ENCODE measurements at regions not wholly inside any gene's neighbourhood (a gene's known extent, or its start where the extent isn't known, plus 50 kb on each side); places are given as distances from the start of the nearest gene placed in this dataset.

- Histone ChIP-seq H3K9me3 (ENCODE audit: low read depth) (no peaks in the 10 kb centered on the region), H3K9ac (0 out of 2 replicates have a peak overlapping the region, but pooled peaks have one; percentile 4), H3K27ac (no peak overlapping the region), H3K27me3 (replicated peaks; ENCODE audit: insufficient read depth) (0 out of 2 replicates have a peak, but pooled peaks cover 7% of the 10 kb centered on the region), H3K36me3 (ENCODE audit: low read depth) (no peaks in the 10 kb centered on the region), H3K9me2 (ENCODE audit: insufficient read depth) (no peaks in the 10 kb centered on the region), H2AFZ (peak overlapping the region; percentile 72), H3K4me3 (peak overlapping the region; percentile 56), H3F3A (ENCODE audit: insufficient read depth) (no peaks in the 10 kb centered on the region), H3K4me2 (ENCODE audit: unreplicated experiment) (peak overlapping the region; percentile 47), H3K79me2 (ENCODE audit: insufficient read depth) (no peaks in the 10 kb centered on the region), H4K20me1 (ENCODE audit: insufficient read depth) (no peaks in the 10 kb centered on the region), H3K4me1 (ENCODE audit: insufficient read depth) (no peaks in the 10 kb centered on the region)
- 2 to 3% methylated on average over 15 of the region's 15 CpGs for WGBS, 2 experiments (ENCODE audit: low coverage in 1 of 2, low lambda C conversion rate in 2 of 2, missing lambda C conversion rate in 2 of 2)
- DNase-seq: peak; percentile 82
- no peak for TF ChIP-seq EZH2phosphoT487 (IDR thresholded peaks at IDR 0.05; ENCODE audit: insufficient read depth, low read depth)
- no peak for TF ChIP-seq EZH2 (IDR thresholded peaks at IDR 0.05; ENCODE audit: insufficient read depth, poor library complexity, severe bottlenecking)
- in situ Hi-C loops (cut with MboI): loop anchor here (25.0 kb wide), 1 partner anchor 187 kb away; no protein-coding TSS in a partner anchor
Measured at GRCh38 chr18:42298759-42299675, 344.0 kb downstream of the PIK3C3 start.

DNA sequence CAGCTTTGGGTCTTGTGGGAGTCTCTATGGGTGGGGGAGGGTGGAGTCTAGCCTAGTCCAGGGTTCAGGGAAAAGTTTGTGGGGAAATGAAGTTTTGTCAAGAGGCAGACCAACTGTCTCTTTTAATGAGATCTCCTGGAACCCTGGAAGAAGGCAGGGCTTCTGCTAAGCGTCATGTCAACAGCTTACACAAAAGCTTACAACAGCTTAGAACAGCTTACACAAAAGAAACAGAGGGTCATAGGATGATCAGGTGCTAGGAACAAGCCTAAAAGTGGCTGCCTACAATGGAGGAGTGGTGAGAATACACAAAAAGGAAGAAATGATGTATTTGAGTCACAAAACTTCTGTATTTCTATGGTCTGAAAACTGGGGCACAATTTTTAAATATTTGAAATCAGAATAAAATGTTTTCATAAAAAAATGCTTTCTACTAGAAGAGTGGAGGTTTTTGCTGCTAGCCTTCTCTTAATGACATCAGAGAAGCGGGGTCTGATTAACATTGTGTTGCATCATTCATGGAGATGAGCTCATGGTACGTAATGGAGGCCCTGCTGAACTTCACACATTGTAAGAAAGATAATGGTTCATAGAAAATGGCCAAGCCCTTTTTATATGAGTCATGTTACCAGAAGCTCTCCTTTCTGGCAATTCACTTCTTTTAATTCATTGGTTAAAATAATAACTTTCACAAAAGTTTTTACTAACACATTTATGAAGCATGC, 351.0 kb downstream of the PIK3C3 start:
- peak; percentile 16 for DNase-seq
- H3K9ac ChIP-seq: no peak overlapping the region
- H3K27ac ChIP-seq: no peak overlapping the region
- H3K4me1 ChIP-seq (ENCODE audit: insufficient read depth): peaks cover 5% of the 10 kb centered on the region; the same call in 1 of the 2 replicates
- H3K9me2 ChIP-seq (ENCODE audit: insufficient read depth): no peaks in the 10 kb centered on the region
- H3K27me3 ChIP-seq (replicated peaks; ENCODE audit: insufficient read depth): 0 out of 2 replicates have a peak, but pooled peaks cover 4% of the 10 kb centered on the region
- H3K79me2 ChIP-seq (ENCODE audit: insufficient read depth): no peaks in the 10 kb centered on the region
- H3K36me3 ChIP-seq (ENCODE audit: low read depth): no peaks in the 10 kb centered on the region
- TF ChIP-seq EZH2 (IDR thresholded peaks at IDR 0.05; ENCODE audit: insufficient read depth, poor library complexity, severe bottlenecking): no peak
- no peak for TF ChIP-seq EZH2phosphoT487 (IDR thresholded peaks at IDR 0.05; ENCODE audit: insufficient read depth, low read depth)
- no peaks in the 10 kb centered on the region for H3F3A ChIP-seq (ENCODE audit: insufficient read depth)
- no peak overlapping the region for H3K4me2 ChIP-seq (ENCODE audit: unreplicated experiment)
- no peaks in the 10 kb centered on the region for H3K9me3 ChIP-seq (ENCODE audit: low read depth)
- H4K20me1 ChIP-seq (ENCODE audit: insufficient read depth): no peaks in the 10 kb centered on the region
- no peak overlapping the region for H3K4me3 ChIP-seq
- 61 to 67% methylated on average over 3 of the region's 3 CpGs for WGBS, 2 experiments (ENCODE audit: low coverage in 1 of 2, low lambda C conversion rate in 2 of 2, missing lambda C conversion rate in 2 of 2)
- H2AFZ ChIP-seq: no peak overlapping the region
- in situ Hi-C loops (cut with MboI): no loop called here

GRCh38 chr18:42306594-42306980, 351.6 kb downstream of the PIK3C3 start:
- Histone ChIP-seq H3K36me3 (ENCODE audit: low read depth) (no peaks in the 10 kb centered on the region), H3K27me3 (replicated peaks; ENCODE audit: insufficient read depth) (0 out of 2 replicates have a peak, but pooled peaks cover 4% of the 10 kb centered on the region), H3K4me3 (no peak overlapping the region), H3K9me2 (ENCODE audit: insufficient read depth) (no peaks in the 10 kb centered on the region), H3K9ac (no peak overlapping the region), H4K20me1 (ENCODE audit: insufficient read depth) (no peaks in the 10 kb centered on the region), H3K4me1 (ENCODE audit: insufficient read depth) (peaks cover 5% of the 10 kb centered on the region; the same call in 1 of the 2 replicates), H3F3A (ENCODE audit: insufficient read depth) (no peaks in the 10 kb centered on the region), H3K4me2 (ENCODE audit: unreplicated experiment) (no peak overlapping the region), H3K9me3 (ENCODE audit: low read depth) (no peaks in the 10 kb centered on the region), H3K27ac (no peak overlapping the region), H2AFZ (no peak overlapping the region), H3K79me2 (ENCODE audit: insufficient read depth) (no peaks in the 10 kb centered on the region)
- TF ChIP-seq EZH2 (IDR thresholded peaks at IDR 0.05; ENCODE audit: insufficient read depth, poor library complexity, severe bottlenecking) (no peak), EZH2phosphoT487 (IDR thresholded peaks at IDR 0.05; ENCODE audit: insufficient read depth, low read depth) (no peak)
- in situ Hi-C loops (cut with MboI): no loop called here
- DNase-seq: no peak

DNA sequence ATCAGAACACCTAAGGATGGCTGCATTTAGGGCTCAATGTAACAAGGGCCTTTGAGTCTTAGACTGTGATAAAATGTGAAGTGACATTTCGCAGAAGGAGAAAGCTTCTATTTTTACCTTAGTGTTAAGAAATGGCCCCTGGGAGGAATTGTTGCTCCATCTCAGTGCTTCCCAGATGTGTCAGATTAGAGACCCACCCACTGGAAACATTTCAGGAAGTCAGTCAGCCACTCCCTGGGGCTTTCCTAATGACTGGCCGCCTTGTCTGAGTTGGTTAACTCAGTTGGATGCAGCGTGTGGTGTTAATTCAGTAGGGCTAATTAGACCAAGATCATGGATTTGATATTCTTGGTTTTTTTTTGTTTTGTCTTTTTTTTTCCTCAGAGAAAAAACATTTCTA, 355.9 kb downstream of the PIK3C3 start:
- H2AFZ ChIP-seq: no peak overlapping the region
- peak; percentile 68 for DNase-seq

More for the DNA sequence above, 355.9 kb downstream of the PIK3C3 start:
- no peaks in the 10 kb centered on the region for H3K79me2 ChIP-seq (ENCODE audit: insufficient read depth)
- no peaks in the 10 kb centered on the region for H3K36me3 ChIP-seq (ENCODE audit: low read depth)
- no peaks in the 10 kb centered on the region for H3K9me3 ChIP-seq (ENCODE audit: low read depth)
- H3K4me3 ChIP-seq: no peak overlapping the region
- H3K4me1 ChIP-seq (ENCODE audit: insufficient read depth): peaks cover 5% of the 10 kb centered on the region; the same call in 1 of the 2 replicates
- no peak overlapping the region for H3K9ac ChIP-seq
- H3F3A ChIP-seq (ENCODE audit: insufficient read depth): no peaks in the 10 kb centered on the region
- 14 to 22% methylated on average over 3 of the region's 3 CpGs for WGBS, 2 experiments (ENCODE audit: low coverage in 1 of 2, low lambda C conversion rate in 2 of 2, missing lambda C conversion rate in 2 of 2)
- TF ChIP-seq EZH2phosphoT487 (IDR thresholded peaks at IDR 0.05; ENCODE audit: insufficient read depth, low read depth) (no peak), EZH2 (IDR thresholded peaks at IDR 0.05; ENCODE audit: insufficient read depth, poor library complexity, severe bottlenecking) (no peak)
- no peaks in the 10 kb centered on the region for H4K20me1 ChIP-seq (ENCODE audit: insufficient read depth)
- H3K9me2 ChIP-seq (ENCODE audit: insufficient read depth): no peaks in the 10 kb centered on the region
- in situ Hi-C loops (cut with MboI): no loop called here
- no peak overlapping the region for H3K27ac ChIP-seq
- H3K4me2 ChIP-seq (ENCODE audit: unreplicated experiment): peak overlapping the region; percentile 30
- H3K27me3 ChIP-seq (replicated peaks; ENCODE audit: insufficient read depth): no peaks in the 10 kb centered on the region
